Upper lobe of right lung (tissue), 1 donor: ENCODE measurements at regions not wholly inside any gene's neighbourhood (a gene's known extent, or its start where the extent isn't known, plus 50 kb on each side); places are given as distances from the start of the nearest gene placed in this dataset.

Experiments used
- ATAC-seq: fragments of 200-7000 bp; cut with Tn5 transposase; one replicate; pipeline ENCODE4 v1.9.1; 2020; ENCODE audit warnings: mild to moderate bottlenecking, moderate library complexity
- DNase-seq: peaks from one replicate; pipeline ENCODE4 v3.0.0-alpha.2; 2020
- H3K27ac ChIP-seq: fragments of 200-600 bp; one replicate; pipeline ENCODE4 v1.8.0; 2022
- H3K27me3 ChIP-seq: fragments of 200-600 bp; one replicate; pipeline ENCODE4 v1.8.0; 2022; ENCODE audit warnings: mild to moderate bottlenecking
- H3K36me3 ChIP-seq: fragments of 200-600 bp; one replicate; pipeline ENCODE4 v1.8.0; 2022
- H3K4me1 ChIP-seq: fragments of 200-600 bp; one replicate; pipeline ENCODE4 v1.8.0; 2022
- H3K4me3 ChIP-seq: fragments of 200-600 bp; one replicate; pipeline ENCODE4 v1.8.0; 2022; ENCODE audit warnings: mild to moderate bottlenecking
- H3K9me3 ChIP-seq: fragments of 200-600 bp; one replicate; pipeline ENCODE4 v1.8.0; 2022
- intact Hi-C: fragments of 100-400 bp; cut with DNase I; formaldehyde crosslinking; loops from one replicate; pipeline ENCODE4 v1.11.0; 2022
- TF ChIP-seq, protein P1 (sequence below): fragments of 200-600 bp; IDR thresholded peaks from one replicate; pipeline ENCODE4 v1.8.0; 2022; ENCODE audit warnings: antibody characterized with exemption
- donor health status: DM: no; HTN: yes; CAD: no; lungs with severe emphysema.

DNA sequence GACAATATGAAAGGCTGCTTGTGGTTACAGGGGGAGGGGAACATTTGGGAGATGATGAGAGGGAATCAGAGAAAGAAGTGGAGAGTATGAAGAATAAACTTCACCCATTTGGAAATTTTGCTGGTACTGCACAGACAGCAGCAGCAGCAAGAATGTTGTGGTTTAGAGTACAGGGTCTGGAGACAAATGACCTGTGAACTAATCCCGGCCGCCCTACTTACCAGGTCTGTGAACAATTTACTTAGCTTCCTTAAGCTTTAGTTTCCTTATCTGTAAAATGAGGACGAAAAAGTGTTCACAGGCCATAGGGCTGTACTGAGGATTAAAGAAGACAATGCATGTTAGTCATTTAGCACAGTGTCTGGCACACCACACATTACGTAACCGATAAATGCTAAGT, 685.4 kb upstream of the CELF4 start:
- DNase-seq = no peak
- ATAC-seq = no peak
- H3K4me1 ChIP-seq = no peaks in the 10 kb centered on the region
- H3K4me3 ChIP-seq = no peak overlapping the region
- intact Hi-C loops = no loop called here
- H3K27ac ChIP-seq = no peak overlapping the region
- TF ChIP-seq, protein P1, sequence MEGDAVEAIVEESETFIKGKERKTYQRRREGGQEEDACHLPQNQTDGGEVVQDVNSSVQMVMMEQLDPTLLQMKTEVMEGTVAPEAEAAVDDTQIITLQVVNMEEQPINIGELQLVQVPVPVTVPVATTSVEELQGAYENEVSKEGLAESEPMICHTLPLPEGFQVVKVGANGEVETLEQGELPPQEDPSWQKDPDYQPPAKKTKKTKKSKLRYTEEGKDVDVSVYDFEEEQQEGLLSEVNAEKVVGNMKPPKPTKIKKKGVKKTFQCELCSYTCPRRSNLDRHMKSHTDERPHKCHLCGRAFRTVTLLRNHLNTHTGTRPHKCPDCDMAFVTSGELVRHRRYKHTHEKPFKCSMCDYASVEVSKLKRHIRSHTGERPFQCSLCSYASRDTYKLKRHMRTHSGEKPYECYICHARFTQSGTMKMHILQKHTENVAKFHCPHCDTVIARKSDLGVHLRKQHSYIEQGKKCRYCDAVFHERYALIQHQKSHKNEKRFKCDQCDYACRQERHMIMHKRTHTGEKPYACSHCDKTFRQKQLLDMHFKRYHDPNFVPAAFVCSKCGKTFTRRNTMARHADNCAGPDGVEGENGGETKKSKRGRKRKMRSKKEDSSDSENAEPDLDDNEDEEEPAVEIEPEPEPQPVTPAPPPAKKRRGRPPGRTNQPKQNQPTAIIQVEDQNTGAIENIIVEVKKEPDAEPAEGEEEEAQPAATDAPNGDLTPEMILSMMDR = no peak
- H3K9me3 ChIP-seq = no peaks in the 10 kb centered on the region
- H3K27me3 ChIP-seq = no peaks in the 10 kb centered on the region
- no peaks in the 10 kb centered on the region for H3K36me3 ChIP-seq

DNA sequence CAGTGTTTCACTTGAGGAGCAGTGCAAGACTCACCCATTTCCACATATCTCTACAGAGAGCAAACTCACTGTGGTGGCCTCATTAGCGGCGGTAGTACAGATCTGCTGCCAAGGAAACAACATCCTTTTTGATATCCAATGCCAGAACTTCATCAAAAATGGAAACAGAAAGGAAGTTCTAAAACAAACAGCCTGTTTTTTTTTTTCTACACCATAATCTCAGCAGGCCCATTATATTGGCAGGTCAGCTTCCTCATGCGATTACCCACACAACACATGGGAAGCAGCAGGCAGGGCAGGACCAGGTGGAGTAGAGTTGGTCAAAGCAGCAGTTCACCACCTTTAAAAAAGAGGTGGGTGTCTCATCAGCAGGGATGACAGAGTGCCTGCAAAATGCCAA, 678.9 kb upstream of the CELF4 start:
- DNase-seq (no peak), ATAC-seq (no peak)
- H3K4me1 ChIP-seq = no peaks in the 10 kb centered on the region
- TF ChIP-seq, protein P1 = no peak
- no peak overlapping the region for H3K27ac ChIP-seq
- no peaks in the 10 kb centered on the region for H3K9me3 ChIP-seq
- no peaks in the 10 kb centered on the region for H3K36me3 ChIP-seq
- H3K4me3 ChIP-seq = no peak overlapping the region
- H3K27me3 ChIP-seq = no peaks in the 10 kb centered on the region
- intact Hi-C loops = no loop called here

DNA sequence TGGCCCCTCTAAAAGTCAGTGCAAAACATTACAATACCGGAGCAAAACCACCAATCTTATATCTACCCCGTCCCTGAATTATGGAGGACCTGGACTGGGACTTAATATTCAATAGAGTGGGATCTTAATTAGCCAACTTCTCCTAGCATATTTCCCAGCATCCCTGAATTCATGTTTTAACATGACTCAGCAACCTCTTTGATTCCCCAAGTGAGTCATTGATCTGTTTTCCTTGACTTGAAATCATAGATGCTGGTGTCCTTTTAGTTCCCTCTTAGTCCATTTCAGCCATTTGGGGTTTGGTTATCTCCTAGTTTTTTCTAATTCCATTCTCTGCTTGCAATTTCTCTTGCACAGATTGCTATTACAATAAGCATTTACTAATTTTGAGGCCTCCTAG, 677.7 kb upstream of the CELF4 start:
- ATAC-seq (no peak), DNase-seq (no peak)
- TF ChIP-seq, protein P1 = no peak
- intact Hi-C loops = no loop called here
- Histone ChIP-seq H3K36me3 (no peaks in the 10 kb centered on the region), H3K9me3 (no peaks in the 10 kb centered on the region), H3K4me3 (no peak overlapping the region), H3K4me1 (no peaks in the 10 kb centered on the region), H3K27ac (no peak overlapping the region), H3K27me3 (no peaks in the 10 kb centered on the region)

DNA sequence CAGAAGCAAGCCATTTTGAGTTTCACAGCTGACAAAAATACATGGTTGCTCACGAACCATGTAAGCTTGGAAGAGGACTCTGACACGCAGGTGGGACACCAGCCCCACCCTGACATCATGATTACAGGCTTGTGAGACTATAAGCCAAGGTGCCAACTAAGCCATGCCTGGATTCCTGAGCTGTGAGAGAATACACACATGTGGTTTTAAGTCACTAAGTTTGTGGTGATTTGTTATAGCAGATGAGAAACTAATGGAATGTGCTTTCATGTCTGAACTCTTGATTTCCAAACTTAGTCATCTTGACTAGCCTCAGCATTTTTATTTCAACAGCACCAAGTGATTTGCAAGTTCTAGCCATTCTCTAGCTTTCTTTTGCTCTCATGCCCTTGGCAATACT, 676.1 kb upstream of the CELF4 start:
- ATAC-seq (no peak), DNase-seq (no peak)
- no peak overlapping the region for H3K4me3 ChIP-seq
- no peaks in the 10 kb centered on the region for H3K9me3 ChIP-seq
- TF ChIP-seq, protein P1 = no peak
- no peak overlapping the region for H3K27ac ChIP-seq
- no peaks in the 10 kb centered on the region for H3K4me1 ChIP-seq
- H3K36me3 ChIP-seq = no peaks in the 10 kb centered on the region
- intact Hi-C loops = no loop called here
- no peaks in the 10 kb centered on the region for H3K27me3 ChIP-seq

DNA sequence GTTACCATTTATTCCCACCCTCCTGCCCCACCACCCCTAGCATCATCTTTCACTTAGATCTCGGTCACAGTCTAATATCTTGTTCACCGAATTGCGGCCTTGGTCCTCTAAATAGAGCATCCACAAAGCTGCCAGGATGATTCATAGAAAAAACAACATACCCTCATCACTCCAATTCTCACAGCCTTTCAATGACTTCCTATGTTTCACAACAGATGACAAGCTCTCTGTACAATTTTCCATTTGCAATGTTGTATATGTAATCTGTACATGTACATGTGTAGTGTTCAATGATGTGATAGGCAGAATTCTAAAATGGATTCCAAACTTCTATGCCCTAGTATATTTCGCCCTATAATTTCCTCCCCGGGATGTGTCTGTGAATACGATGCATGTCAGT, 675.6 kb upstream of the CELF4 start:
- Histone ChIP-seq H3K27me3 (no peaks in the 10 kb centered on the region), H3K36me3 (no peaks in the 10 kb centered on the region), H3K4me1 (no peaks in the 10 kb centered on the region), H3K9me3 (no peaks in the 10 kb centered on the region), H3K4me3 (no peak overlapping the region), H3K27ac (no peak overlapping the region)
- intact Hi-C loops = no loop called here
- DNase-seq = no peak
- TF ChIP-seq, protein P1 = no peak
- ATAC-seq = no peak

DNA sequence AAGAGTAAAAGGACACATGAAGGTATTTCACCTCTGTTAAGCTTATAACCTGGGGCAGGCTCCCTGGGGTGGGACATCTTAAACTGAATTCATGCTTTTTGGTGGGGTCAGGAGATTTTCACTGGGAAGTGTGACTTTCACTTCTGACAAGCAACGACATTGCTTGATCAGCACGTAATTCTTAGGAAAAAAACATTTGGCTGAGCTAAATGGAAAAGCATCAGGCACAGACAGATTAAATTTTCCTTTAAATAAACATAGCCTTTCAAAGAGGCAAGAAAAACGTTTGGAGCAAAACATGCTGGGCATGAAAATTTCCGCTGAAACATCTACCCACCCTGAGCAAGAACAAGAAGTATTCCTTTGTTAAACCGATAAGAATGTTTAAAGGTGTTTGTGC, 674.0 kb upstream of the CELF4 start:
- Histone ChIP-seq H3K27ac (no peak overlapping the region), H3K36me3 (no peaks in the 10 kb centered on the region), H3K27me3 (no peaks in the 10 kb centered on the region), H3K4me1 (no peaks in the 10 kb centered on the region), H3K9me3 (no peaks in the 10 kb centered on the region), H3K4me3 (no peak overlapping the region)
- DNase-seq (no peak), ATAC-seq (no peak)
- intact Hi-C loops = no loop called here
- TF ChIP-seq, protein P1 = no peak
